ENCODE measurements at regions not wholly inside any gene's neighbourhood (a gene's known extent, or its start where the extent isn't known, plus 50 kb on each side); places are given as distances from the start of the nearest gene placed in this dataset.
A peak's percentile ranks its signal among the peaks of the same experiment; 100 is the strongest.

DNA sequence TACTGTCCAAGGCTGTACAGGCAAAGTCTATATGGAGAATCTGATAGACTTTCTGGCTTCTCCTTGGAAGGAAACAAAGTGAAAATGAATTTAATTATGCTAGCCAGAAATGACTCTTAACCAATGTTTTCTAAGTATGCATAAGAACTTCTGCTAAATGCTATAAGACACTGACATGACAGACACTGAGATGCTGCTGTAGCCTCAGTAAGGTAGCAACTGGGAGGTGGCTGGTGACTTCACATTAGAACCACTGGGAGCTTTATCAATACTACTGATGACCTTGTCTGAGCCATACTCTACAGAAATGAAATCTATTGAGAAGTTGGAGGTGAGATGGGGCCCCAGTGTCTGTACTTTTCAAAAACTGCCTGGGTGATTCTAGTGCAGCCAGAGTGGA is 188.6 kb downstream of the ZNF365 start:
- peak overlapping the region; percentile 92 for H3K27ac Mint-ChIP-seq (ENCODE audit: unreplicated experiment)
- TF ChIP-seq, protein P1, sequence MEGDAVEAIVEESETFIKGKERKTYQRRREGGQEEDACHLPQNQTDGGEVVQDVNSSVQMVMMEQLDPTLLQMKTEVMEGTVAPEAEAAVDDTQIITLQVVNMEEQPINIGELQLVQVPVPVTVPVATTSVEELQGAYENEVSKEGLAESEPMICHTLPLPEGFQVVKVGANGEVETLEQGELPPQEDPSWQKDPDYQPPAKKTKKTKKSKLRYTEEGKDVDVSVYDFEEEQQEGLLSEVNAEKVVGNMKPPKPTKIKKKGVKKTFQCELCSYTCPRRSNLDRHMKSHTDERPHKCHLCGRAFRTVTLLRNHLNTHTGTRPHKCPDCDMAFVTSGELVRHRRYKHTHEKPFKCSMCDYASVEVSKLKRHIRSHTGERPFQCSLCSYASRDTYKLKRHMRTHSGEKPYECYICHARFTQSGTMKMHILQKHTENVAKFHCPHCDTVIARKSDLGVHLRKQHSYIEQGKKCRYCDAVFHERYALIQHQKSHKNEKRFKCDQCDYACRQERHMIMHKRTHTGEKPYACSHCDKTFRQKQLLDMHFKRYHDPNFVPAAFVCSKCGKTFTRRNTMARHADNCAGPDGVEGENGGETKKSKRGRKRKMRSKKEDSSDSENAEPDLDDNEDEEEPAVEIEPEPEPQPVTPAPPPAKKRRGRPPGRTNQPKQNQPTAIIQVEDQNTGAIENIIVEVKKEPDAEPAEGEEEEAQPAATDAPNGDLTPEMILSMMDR (IDR thresholded peaks at IDR 0.05) = no peak
- H3K36me3 Mint-ChIP-seq (ENCODE audit: low read depth) = peaks cover 3% of the 10 kb centered on the region
- H3K27me3 Mint-ChIP-seq (ENCODE audit: low read depth) = no peaks in the 10 kb centered on the region
- peaks cover 65% of the 10 kb centered on the region for H3K4me1 Mint-ChIP-seq (ENCODE audit: low read depth)
- DNase-seq (ENCODE audit: low spot score) = no peak
- H3K9me3 Mint-ChIP-seq (ENCODE audit: low read depth) = peaks cover 12% of the 10 kb centered on the region
- no peak overlapping the region for H3K4me3 Mint-ChIP-seq (ENCODE audit: unreplicated experiment)

DNA sequence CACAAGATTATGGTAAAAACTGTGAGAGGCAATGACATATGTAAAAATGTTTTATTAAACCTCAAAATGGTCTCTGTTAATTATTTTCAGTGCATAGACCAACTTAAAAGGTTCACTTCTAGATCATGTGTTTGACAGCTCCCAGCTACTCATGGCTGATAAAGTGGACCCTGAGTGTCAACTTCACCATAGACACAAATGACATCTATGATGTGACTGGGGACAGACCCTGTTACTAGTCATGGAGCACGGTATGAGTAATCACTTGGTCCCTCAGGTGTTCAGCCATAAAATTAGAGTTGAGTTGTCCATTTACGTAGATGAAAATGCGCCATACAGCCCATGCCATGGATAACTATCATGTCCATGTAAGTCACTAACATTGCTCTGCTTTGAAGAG is 199.8 kb downstream of the ZNF365 start:
- Mint-ChIP-seq H3K27ac (ENCODE audit: unreplicated experiment) (no peak overlapping the region), H3K4me1 (ENCODE audit: low read depth) (peaks cover 24% of the 10 kb centered on the region), H3K27me3 (ENCODE audit: low read depth) (no peaks in the 10 kb centered on the region), H3K4me3 (ENCODE audit: unreplicated experiment) (no peak overlapping the region), H3K9me3 (ENCODE audit: low read depth) (peaks cover 3% of the 10 kb centered on the region), H3K36me3 (ENCODE audit: low read depth) (peaks cover 3% of the 10 kb centered on the region)
- no peak for DNase-seq (ENCODE audit: low spot score)
- TF ChIP-seq, protein P1 (IDR thresholded peaks at IDR 0.05) = no peak

DNA sequence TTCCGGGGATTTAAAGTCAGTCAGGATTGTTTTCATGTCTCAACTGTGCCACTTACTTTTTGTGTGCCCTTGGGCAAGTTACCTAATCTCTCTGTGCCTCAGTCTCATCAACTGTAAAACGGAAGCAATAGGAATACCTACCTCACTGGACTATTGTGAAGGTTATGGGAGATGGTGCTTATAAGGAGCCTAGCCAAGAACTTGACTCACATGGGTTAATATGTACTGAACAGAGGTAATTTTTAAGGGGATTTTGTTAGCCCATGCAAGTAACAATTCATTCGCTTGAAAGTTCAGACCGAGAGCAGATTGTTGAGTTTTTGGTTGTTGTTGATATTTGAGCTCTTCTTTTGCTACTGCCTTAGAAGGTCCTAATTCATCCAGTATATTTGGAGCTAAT is 202.9 kb downstream of the ZNF365 start:
- TF ChIP-seq, protein P1 (IDR thresholded peaks at IDR 0.05) = no peak
- H3K4me1 Mint-ChIP-seq (ENCODE audit: low read depth) = peaks cover 49% of the 10 kb centered on the region
- H3K9me3 Mint-ChIP-seq (ENCODE audit: low read depth) = peaks cover 4% of the 10 kb centered on the region
- H3K27ac Mint-ChIP-seq (ENCODE audit: unreplicated experiment) = peak overlapping the region; percentile 94
- H3K27me3 Mint-ChIP-seq (ENCODE audit: low read depth) = no peaks in the 10 kb centered on the region
- H3K36me3 Mint-ChIP-seq (ENCODE audit: low read depth) = peaks cover 3% of the 10 kb centered on the region
- no peak overlapping the region for H3K4me3 Mint-ChIP-seq (ENCODE audit: unreplicated experiment)
- DNase-seq (ENCODE audit: low spot score) = no peak

DNA sequence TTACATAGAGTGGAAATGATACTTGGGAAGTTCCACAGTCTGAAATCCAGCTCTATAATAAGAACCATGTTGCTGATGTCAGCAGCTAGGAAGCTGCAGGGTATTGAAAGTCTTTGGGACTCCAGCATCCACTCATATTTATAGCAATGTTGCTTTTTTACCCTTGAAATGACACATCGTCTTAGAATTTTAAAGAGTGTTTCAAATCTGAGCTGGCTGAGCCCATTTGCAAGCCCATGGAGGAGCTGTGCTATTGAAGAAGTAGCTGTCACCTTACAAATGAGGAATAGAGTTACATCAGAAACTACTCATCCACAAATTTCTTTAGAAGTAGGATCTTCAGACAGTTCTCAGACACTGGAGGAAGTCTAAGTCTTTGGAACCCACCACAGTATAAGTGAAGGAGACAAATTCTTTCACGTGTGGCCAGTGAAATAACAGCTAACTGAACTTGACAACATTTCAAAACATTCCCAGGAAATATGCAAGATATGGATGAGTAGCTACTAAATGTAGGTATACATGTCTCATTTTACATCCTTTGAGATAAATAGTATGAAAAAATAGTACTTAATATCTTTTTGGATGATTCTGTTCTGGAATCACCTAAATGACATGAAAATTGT is 203.6 kb downstream of the ZNF365 start:
- Mint-ChIP-seq H3K4me3 (ENCODE audit: unreplicated experiment) (no peak overlapping the region), H3K36me3 (ENCODE audit: low read depth) (peaks cover 3% of the 10 kb centered on the region), H3K27ac (ENCODE audit: unreplicated experiment) (peak overlapping the region; percentile 94), H3K27me3 (ENCODE audit: low read depth) (no peaks in the 10 kb centered on the region), H3K4me1 (ENCODE audit: low read depth) (peaks cover 57% of the 10 kb centered on the region), H3K9me3 (ENCODE audit: low read depth) (peaks cover 4% of the 10 kb centered on the region)
- no peak for DNase-seq (ENCODE audit: low spot score)
- TF ChIP-seq, protein P1 (IDR thresholded peaks at IDR 0.05) = no peak

DNA sequence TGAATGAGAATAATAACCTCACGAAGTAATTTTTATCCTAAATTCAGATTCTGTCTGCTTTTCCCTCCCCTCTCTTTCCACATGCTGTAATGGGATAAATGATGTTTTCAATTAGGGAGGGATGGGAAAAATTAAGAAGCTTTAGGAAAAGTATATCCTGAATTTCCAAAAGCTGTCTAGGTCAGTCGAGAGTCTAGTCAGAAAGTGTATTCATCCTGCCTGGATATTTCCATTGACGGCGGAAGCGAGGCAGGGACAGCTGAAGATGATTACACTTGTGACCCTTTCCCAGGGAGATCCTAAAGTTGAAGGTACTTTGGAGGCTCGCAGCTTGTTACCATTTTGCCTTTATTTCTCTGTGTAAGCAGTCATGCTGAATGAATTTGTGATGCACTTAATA is 204.1 kb downstream of the ZNF365 start:
- Mint-ChIP-seq H3K36me3 (ENCODE audit: low read depth) (peaks cover 3% of the 10 kb centered on the region), H3K27me3 (ENCODE audit: low read depth) (no peaks in the 10 kb centered on the region), H3K4me3 (ENCODE audit: unreplicated experiment) (no peak overlapping the region), H3K27ac (ENCODE audit: unreplicated experiment) (peak overlapping the region; percentile 94), H3K4me1 (ENCODE audit: low read depth) (peaks cover 62% of the 10 kb centered on the region), H3K9me3 (ENCODE audit: low read depth) (peaks cover 4% of the 10 kb centered on the region)
- TF ChIP-seq, protein P1 (IDR thresholded peaks at IDR 0.05) = no peak
- DNase-seq (ENCODE audit: low spot score) = no peak
